ENCODE measurements at regions not wholly inside any gene's neighbourhood (a gene's known extent, or its start where the extent isn't known, plus 50 kb on each side); places are given as distances from the start of the nearest gene placed in this dataset.

DNA sequence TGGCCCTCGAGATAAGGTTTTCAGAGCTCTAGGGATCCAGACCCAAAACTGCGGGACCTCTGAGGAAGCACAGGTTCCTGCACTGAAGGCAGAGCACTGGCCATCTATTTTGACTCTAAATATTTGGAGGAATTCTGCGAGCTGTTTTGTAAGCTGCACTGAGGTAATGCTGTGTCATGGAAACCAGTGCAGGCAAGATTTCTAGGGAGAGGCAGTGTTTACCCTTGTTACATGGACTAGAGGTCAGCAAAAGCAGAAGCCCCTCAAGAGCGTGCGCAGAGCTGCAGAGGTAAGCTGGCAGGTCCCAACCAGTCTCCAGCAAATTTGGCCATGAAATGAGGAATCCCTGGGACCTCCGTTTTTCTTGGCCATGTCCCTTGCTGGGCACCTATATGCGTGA lies 137.3 kb downstream of the RNF152 start:
- TF ChIP-seq, protein P1, sequence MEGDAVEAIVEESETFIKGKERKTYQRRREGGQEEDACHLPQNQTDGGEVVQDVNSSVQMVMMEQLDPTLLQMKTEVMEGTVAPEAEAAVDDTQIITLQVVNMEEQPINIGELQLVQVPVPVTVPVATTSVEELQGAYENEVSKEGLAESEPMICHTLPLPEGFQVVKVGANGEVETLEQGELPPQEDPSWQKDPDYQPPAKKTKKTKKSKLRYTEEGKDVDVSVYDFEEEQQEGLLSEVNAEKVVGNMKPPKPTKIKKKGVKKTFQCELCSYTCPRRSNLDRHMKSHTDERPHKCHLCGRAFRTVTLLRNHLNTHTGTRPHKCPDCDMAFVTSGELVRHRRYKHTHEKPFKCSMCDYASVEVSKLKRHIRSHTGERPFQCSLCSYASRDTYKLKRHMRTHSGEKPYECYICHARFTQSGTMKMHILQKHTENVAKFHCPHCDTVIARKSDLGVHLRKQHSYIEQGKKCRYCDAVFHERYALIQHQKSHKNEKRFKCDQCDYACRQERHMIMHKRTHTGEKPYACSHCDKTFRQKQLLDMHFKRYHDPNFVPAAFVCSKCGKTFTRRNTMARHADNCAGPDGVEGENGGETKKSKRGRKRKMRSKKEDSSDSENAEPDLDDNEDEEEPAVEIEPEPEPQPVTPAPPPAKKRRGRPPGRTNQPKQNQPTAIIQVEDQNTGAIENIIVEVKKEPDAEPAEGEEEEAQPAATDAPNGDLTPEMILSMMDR (IDR thresholded peaks at IDR 0.05; ENCODE audit: low read depth, low read length, missing input control), result no peak
- TF ChIP-seq, protein P2, sequence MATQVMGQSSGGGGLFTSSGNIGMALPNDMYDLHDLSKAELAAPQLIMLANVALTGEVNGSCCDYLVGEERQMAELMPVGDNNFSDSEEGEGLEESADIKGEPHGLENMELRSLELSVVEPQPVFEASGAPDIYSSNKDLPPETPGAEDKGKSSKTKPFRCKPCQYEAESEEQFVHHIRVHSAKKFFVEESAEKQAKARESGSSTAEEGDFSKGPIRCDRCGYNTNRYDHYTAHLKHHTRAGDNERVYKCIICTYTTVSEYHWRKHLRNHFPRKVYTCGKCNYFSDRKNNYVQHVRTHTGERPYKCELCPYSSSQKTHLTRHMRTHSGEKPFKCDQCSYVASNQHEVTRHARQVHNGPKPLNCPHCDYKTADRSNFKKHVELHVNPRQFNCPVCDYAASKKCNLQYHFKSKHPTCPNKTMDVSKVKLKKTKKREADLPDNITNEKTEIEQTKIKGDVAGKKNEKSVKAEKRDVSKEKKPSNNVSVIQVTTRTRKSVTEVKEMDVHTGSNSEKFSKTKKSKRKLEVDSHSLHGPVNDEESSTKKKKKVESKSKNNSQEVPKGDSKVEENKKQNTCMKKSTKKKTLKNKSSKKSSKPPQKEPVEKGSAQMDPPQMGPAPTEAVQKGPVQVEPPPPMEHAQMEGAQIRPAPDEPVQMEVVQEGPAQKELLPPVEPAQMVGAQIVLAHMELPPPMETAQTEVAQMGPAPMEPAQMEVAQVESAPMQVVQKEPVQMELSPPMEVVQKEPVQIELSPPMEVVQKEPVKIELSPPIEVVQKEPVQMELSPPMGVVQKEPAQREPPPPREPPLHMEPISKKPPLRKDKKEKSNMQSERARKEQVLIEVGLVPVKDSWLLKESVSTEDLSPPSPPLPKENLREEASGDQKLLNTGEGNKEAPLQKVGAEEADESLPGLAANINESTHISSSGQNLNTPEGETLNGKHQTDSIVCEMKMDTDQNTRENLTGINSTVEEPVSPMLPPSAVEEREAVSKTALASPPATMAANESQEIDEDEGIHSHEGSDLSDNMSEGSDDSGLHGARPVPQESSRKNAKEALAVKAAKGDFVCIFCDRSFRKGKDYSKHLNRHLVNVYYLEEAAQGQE (IDR thresholded peaks at IDR 0.05), result no peak
- TF ChIP-seq EGR1 (IDR thresholded peaks at IDR 0.05; ENCODE audit: low read depth in 2 of 2), result no peak
- TF ChIP-seq JUND (IDR thresholded peaks at IDR 0.05), result no peak
- no peak for TF ChIP-seq ATF3 (IDR thresholded peaks at IDR 0.05)
- TF ChIP-seq YY1 (IDR thresholded peaks at IDR 0.05), result no peak
- TF ChIP-seq TAF1 (conservative IDR thresholded peaks at IDR 0.05), result no peak
- TF ChIP-seq GABPA (IDR thresholded peaks at IDR 0.05 in 1 of 2, conservative IDR thresholded peaks at IDR 0.05 in 1 of 2), result no peak

Measured in liver (tissue), 3 donors.